Mesothelial cell of epicardium (in vitro differentiated cells): ENCODE measurements at regions not wholly inside any gene's neighbourhood (a gene's known extent, or its start where the extent isn't known, plus 50 kb on each side); places are given as distances from the start of the nearest gene placed in this dataset.

Experiments used
- DNase-seq, 2 experiments: peaks; one replicate each; pipeline ENCODE4 v3.0.0; 2021; ENCODE audit warnings: low spot score in 2 of 2; ENCODE audit not compliant: unreplicated experiment in 2 of 2
- H3K27ac Mint-ChIP-seq: 2 replicates; pipeline ENCODE4 v1.8.0; 2021; ENCODE audit warnings: mixed read lengths
- H3K27me3 Mint-ChIP-seq: 2 replicates; pipeline ENCODE4 v1.8.0; 2021; ENCODE audit warnings: low read depth, mixed read lengths
- H3K36me3 Mint-ChIP-seq: 2 replicates; pipeline ENCODE4 v1.8.0; 2021; ENCODE audit warnings: mixed read lengths
- H3K4me1 Mint-ChIP-seq: 2 replicates; pipeline ENCODE4 v1.8.0; 2021; ENCODE audit warnings: mixed read lengths
- H3K4me3 Mint-ChIP-seq: 2 replicates; pipeline ENCODE4 v1.8.0; 2021; ENCODE audit warnings: mild to moderate bottlenecking, moderate library complexity, mixed read lengths
- H3K9me3 Mint-ChIP-seq: 2 replicates; pipeline ENCODE4 v1.8.0; 2021; ENCODE audit warnings: mixed read lengths
- CTCF ChIP-seq: fragments of 200-600 bp; sonication (generic); IDR thresholded peaks from one replicate; pipeline ENCODE4 v1.5.0; 2021; ENCODE audit warnings: antibody characterized with exemption; ENCODE audit not compliant: unreplicated experiment

- Mint-ChIP-seq H3K4me3 (no peak overlapping the region), H3K36me3 (no peaks in the 10 kb centered on the region), H3K27ac (no peak overlapping the region), H3K4me1 (no peaks in the 10 kb centered on the region), H3K9me3 (peaks cover 6% of the 10 kb centered on the region), H3K27me3 (peaks cover 89% of the 10 kb centered on the region)
- no peak for DNase-seq
- no peak for TF ChIP-seq CTCF
Measured at GRCh38 chr22:22742641-22743040, 98.2 kb downstream of the GGTLC2 start.

- no peak for TF ChIP-seq CTCF
Measured at GRCh38 chr22:22743128-22743760, 98.8 kb downstream of the GGTLC2 start.

GRCh38 chr22:22744412-22745224 lies 100.2 kb downstream of the GGTLC2 start:
- Mint-ChIP-seq H3K4me3 (no peak overlapping the region), H3K4me1 (no peaks in the 10 kb centered on the region), H3K36me3 (no peaks in the 10 kb centered on the region), H3K27me3 (peaks cover 81% of the 10 kb centered on the region), H3K9me3 (peaks cover 6% of the 10 kb centered on the region), H3K27ac (no peak overlapping the region)
- DNase-seq = no peak
- no peak for TF ChIP-seq CTCF

More at GRCh38 chr22:22743128-22743760, 98.8 kb downstream of the GGTLC2 start:
- no peak overlapping the region for H3K27ac Mint-ChIP-seq
- H3K9me3 Mint-ChIP-seq = peaks cover 6% of the 10 kb centered on the region
- DNase-seq = no peak
- H3K4me3 Mint-ChIP-seq = no peak overlapping the region
- no peaks in the 10 kb centered on the region for H3K4me1 Mint-ChIP-seq
- peaks cover 89% of the 10 kb centered on the region for H3K27me3 Mint-ChIP-seq
- no peaks in the 10 kb centered on the region for H3K36me3 Mint-ChIP-seq

- no peak for TF ChIP-seq CTCF
- no peaks in the 10 kb centered on the region for H3K9me3 Mint-ChIP-seq
- H3K4me3 Mint-ChIP-seq = no peak overlapping the region
- no peak overlapping the region for H3K27ac Mint-ChIP-seq
- no peaks in the 10 kb centered on the region for H3K36me3 Mint-ChIP-seq
- H3K4me1 Mint-ChIP-seq = no peaks in the 10 kb centered on the region
- H3K27me3 Mint-ChIP-seq = peaks cover 76% of the 10 kb centered on the region
- DNase-seq = no peak
Measured at GRCh38 chr22:22745225-22746060, 101.0 kb downstream of the GGTLC2 start.

GRCh38 chr22:22746061-22746962 lies 101.9 kb downstream of the GGTLC2 start:
- Mint-ChIP-seq H3K36me3 (no peaks in the 10 kb centered on the region), H3K27ac (no peak overlapping the region), H3K27me3 (peaks cover 68% of the 10 kb centered on the region), H3K9me3 (no peaks in the 10 kb centered on the region), H3K4me1 (no peaks in the 10 kb centered on the region), H3K4me3 (no peak overlapping the region)
- no peak for TF ChIP-seq CTCF
- no peak for DNase-seq
